Lung microvascular endothelial cell (primary cell): ENCODE measurements at regions not wholly inside any gene's neighbourhood (a gene's known extent, or its start where the extent isn't known, plus 50 kb on each side); places are given as distances from the start of the nearest gene placed in this dataset.

Source experiments
- DNase-seq, 2 donors: peaks; one replicate each; pipeline versions ENCODE4 v3.0.0 to v3.0.0-alpha.2; 2010; ENCODE audit warnings: low read depth in 2 of 2

DNA sequence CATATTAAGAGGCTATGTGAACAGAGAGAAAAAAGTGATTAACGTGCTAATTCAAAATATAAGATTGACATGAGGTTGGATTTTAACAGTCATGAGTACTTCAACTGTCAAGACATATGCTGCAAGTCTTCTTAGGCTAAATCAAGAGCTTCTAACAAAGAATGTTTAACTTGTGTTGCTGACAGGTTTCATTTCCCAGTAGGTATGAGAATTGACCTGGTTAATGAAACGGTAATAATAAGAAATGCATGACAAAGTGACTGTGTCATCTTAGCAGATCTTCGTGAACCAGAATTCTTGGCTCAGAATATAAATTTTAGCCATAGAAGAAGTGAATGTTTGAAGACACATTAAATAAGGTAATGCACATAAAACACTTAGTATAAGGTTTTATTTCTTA, 132.6 kb upstream of the PTGFR start:
- no peak for DNase-seq

DNA sequence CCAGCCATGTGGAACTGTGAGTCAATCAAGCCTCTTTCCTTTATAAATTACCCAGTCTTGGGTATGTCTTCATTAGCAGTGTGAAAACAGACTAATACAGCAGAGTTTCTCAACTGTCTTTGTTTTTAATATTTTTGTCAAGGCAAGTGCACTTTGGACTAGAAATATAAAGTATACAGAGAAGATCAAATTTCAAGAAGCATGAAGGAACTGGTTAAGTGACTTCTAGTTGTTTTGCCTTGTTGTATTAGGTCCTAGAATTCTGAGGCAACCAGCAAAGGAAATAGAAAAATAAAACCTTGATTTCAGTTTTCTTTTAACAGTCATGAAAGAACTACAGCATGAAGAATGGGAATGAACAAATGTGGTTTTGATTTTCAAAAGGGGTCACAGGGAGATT, 131.1 kb upstream of the PTGFR start:
- no peak for DNase-seq

DNA sequence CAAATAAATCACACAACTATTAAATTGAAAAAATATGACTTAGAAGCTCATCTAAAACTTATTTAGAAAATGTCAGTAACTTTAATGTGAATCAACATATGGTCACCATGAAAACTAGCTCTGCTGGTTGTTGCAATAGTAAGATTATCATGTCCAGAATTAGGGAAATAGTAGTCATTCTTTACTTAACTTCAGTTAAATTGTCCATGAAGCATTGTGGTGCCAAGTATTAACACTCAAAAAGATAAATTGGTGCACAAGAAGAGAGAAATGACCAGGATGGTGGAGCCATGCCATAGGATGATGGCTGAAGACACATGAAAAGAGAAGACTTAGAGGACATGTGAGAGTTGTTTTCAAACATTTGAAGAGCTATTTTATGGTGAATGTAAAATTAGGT, 130.2 kb upstream of the PTGFR start:
- no peak for DNase-seq

DNA sequence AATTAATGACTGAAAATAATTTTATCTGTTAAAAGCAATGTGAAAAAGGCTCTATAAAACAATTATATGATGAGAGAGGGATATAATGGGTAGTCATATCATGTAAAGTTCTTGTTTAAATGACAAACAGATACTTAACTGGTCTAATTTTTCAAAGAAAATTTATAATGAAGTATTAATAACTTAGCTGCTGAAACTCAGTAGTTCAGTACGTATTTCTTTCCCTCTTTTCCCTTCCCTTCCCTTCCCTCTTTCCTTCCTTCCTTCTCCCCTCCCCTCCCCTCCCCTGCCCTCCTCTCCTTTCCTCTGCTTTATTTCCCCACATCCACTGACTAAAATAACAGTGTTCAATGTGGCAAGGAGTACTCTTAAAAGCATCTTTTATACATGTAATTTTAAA, 123.1 kb upstream of the PTGFR start:
- no peak for DNase-seq

DNA sequence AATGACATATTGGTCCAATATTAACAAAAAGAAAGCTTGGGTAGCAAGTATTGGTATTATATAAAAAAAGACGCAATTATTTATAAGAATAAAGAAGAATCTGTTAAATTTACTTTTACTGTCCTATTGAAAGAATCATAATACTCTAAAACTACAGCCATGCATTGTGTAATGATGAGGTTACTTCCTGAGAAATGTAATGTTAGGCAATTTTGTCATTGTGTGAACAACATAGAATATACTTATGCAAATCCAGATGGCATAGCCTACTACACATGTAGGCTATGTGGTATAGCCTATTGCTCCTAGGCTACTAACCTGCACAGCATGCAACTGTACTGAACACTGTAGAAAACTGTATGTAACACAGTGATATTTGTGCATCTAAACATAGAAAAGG, 121.2 kb upstream of the PTGFR start:
- no peak for DNase-seq

DNA sequence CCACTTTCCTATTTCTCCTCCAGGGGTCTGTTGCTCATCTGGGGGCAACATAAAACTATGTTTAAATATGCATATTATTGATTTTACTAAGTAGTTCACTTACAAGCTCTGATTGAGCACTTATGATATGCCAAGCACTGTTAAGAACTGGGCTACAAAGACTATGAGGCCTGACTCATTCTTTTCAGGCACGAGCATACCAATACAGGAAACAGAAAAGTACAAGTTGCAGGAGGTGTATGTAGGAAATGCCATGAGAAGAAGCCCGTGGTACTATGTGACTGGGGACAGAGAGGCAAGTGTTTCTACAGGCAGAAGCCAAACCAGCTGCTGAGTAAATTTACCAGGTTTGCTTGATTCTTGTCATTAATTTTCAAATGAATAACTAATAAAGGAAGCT, 120.4 kb upstream of the PTGFR start:
- DNase-seq: peak; percentile 0 to 66

DNA sequence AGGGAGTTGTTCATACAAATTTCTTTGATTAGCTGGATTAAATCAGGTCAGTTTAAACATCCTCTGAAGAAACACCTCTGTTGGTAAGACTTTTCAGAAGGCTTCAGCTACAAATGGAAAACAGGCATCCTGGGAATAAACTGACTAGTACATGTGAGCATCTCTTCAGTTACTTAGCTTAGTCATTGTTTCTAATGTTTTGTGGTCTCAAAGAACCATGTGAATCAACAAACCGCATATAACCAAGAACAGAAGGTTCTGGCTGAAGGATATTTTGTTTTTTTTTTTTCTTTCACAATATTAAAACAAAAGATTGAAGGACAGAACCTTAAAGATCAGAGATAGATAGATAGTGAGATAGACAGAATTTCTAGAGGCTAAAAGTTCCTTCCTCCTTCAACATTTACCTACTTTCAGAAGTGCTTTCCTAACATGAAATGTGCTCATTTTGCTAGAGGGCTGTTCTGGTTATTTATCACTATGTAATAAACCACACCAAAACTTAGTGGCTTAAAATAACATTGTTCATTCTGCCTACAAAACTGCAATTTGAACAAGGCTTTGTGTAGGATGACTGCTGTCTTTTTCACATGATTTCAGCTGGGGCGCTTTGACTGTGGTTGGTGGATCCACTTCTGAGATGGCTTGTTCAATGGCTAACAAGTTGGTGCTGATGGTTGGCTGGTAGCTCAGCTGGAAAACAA, 119.8 kb upstream of the PTGFR start:
- peak in 1 of 2 donors; percentile 37 for DNase-seq

DNA sequence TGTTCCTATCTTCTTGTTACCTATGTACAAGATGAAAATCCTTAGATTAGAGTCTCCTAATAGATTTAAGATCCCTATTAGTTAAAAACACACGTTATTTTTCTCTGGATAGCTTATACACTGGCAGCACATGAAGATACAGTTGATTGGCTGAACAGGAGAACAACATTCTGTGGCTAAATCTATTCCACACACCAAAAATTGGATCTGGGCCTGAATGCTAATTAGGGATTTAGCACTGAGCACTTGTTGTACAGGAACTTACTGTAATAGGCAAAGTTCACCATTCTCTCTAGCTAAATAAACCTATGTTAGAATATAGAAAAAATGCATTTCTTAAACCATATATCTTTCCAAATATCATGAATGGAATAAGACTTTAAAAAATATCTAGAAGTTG, 117.1 kb upstream of the PTGFR start:
- no peak for DNase-seq

DNA sequence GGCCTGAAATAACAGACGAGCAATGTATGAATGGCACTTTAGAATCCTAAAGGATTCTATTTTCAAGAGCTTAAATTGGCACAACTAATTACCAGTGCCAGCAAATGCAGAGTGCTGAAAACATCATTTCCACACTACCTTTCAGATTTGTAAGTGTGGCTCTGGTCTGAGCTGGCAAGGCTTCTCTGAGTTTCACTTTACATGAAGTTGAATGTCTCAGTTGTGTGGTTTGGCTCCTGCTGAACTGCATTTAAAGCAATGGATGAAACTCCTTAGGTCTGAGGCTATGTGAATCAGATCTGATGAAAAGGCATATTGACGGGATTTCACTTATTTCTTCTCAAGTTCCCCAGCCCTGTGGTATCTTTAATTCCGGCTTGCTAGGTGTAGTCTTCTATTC, 114.8 kb upstream of the PTGFR start:
- DNase-seq: no peak

DNA sequence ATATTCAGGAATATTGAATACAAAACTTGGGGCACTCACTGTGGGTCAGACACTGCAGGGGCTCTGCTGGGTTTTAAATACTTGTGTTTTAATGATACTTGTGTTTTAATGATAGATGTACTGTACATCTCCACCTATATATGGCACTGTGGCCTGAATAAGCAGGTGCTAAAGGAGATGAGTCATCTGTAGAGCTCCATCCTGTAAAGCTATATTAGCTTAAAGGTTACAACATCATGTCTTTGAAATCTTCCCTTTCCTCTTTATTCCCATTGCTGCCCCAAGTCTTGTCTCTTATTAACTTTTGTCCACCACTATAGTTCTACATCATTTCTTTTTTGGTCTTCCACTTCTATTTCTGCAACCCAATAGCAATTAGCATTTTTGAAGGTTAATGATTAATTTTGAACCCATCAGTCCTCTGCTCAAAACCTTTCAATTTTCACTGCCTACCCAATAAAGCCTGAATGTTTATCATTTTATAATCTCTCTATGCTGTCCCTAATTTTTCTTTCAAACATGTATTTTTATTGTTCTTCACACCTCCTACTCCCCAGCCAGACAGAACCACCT, 113.3 kb upstream of the PTGFR start:
- DNase-seq: no peak

DNA sequence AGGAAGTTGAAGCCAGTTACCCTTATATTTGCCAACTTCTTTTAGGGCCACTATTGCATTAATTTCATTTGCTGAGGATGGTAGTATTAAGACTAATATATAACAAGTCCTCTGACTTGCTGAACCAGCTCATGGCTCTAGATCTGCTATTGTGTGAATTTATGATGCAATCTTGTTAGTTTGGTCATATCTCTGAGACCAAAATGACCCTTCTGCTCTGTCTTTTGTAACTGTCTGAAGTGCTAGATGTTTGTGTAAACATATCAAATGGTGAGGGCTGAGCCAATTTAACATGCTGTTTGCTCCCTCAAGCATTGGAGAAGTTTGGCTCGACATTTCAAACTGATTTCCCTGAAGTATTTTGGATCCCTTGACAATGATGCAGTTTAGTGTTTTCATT, 106.9 kb upstream of the PTGFR start:
- no peak for DNase-seq

DNA sequence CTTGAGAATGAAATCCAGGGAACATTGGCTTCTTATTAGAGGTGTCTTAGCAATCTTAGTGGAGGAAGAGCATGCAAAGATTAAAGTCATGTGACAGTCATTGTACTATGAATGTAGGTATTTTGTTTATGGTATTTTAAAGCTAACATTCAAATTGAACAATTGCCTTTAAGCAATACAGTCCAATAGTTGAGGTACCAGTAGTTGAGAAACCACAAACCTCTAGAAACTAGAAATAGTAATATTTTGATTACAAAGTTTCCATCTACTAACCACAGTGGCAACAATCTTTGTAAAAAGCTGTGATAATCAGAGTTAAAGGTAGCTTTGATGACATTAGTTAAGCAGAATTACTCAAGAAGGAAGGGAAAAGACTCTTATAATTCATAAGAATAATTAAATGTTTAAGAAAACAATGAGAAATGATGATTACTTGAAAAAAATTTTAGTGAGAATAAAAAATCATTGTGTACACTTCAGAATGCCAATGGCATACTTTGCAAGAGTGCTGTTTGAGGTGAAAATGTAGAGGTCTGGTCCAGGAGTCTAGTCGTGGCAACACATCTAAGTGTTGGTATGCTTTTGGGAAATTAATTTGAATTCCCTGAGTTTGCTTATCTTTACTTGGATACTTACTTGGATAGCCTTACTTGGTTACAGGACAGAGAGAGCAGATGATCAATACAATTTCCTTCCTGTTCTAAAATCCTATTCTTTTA, 104.9 kb upstream of the PTGFR start:
- no peak for DNase-seq

DNA sequence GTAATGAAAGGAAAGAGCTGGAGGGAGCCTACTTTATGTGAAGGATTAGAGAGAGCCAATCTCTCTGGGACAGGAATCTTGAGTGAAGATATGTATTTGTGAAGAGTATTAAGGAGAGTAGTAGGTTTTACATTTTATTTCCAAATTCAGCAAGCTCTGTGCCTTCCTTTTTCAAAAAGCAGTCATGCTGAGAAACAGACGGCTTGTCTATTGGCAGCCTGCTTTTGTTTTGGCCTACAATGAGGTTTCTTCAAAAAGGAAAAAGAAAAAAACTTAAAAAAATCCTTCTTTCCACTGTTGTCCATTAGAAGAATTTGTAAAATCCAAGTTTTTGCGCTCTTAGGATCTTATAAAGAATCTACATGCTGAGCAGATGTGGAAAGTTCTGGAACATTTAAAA, 103.6 kb upstream of the PTGFR start:
- DNase-seq: no peak

DNA sequence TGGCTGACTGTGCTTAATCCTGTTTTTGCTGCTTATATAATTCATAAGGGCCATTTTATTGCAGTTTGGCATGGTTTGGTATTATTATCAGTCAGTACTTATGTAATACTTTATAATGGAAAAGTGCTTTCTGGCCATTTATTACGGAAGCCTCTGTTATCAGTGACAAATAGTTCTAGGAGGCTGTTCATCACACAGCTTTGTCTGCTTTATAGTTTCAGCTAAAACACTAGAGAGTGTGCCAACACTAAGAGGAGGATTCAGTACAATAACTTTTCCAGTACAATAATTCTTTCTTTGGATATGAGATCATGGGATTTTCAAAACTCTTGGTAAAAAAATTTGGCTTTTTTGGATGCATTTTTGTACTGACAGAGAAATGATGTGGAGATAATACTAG, 102.9 kb upstream of the PTGFR start:
- DNase-seq: no peak

DNA sequence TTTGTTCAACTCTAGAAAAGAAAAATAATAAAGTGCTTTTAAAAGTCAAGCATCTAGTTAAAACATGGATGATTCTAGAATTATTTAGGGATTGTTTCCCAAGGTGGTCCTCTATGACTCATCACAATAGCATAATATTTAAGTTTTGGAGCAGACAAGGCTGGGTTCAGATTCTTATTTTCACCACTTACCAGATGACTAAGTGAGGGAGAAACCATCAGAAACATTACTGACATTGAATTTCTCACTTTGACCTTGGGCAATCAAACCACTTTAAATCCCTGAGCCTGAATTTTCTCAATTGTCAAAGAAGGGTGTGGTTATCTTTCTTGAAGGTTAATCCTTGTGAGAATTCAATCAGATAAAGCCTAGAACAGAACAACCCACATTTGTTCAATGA, 102.5 kb upstream of the PTGFR start:
- no peak for DNase-seq

DNA sequence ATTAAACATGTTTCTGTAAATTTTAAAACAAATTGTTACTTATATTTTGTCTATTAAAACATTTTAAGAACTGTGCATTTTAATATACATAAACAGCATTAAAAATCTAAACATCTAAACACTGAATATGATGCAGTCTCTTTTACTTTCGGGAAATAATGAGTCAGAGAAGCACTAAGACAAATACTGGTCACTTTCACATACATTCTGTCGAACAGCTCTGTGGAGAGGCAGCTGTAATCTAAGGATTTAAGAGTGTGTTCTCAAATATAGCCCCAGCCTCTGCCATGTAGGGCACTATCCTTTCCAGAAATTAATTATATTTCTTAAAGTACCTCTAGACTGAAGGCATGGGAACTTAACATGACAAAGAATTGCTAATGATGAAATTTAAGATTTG, 89.6 kb upstream of the PTGFR start:
- no peak for DNase-seq

DNA sequence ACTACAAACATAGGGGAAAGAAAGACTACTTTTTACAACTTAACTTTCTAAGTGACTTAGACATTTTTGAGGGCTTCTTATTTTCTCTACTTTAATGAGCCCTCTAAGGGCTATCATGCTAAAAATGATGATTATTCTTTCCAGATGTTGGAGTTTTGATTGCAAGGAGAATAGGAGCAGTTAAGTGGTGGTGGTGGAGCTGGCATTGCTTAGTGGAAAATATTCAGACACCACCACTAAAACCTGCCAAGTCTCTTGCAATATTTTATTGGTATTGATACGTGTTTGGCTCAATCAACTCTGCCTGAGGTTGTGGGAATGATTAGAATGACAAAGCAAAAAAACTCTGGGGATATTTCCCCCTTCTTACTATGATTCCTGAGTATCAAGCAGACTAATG, 82.6 kb upstream of the PTGFR start:
- no peak for DNase-seq

DNA sequence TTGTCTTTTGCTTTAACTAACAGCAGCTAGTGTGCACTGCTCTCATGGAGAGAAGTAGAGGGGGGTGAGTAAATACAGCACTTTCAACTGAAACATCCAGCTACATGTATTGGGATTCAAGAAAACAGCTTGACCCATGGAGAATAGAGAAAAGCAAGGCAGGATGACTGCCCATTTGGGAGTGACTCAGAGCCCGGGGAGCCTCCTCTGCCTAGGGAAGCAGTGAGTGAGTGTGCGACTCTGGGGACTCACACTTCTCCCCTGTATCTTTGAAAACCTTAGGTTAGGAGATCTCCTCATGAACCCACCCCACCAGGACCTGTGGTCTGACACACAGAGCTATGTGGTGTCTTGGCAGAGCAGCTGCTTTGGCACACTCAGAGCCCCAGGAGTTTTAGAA, 82.0 kb upstream of the PTGFR start:
- DNase-seq: no peak

DNA sequence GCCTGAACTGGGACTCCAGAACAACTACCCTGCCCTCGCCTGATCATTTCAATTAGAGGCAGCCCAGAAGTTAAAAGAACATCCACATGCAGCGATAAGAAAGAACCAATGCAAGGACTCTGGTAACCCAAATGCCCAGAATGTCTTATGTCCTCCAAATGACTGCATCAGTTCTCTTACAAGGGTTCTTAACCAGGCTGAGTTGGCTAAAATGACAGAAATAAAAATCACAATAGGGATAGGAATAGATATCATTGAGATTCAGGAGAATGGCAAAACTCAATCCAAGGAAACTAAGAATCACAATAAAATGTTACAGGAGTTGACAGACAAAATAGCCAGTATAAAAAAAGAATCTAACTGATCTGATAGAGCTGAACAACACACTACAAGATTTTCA, 80.1 kb upstream of the PTGFR start:
- DNase-seq: no peak

DNA sequence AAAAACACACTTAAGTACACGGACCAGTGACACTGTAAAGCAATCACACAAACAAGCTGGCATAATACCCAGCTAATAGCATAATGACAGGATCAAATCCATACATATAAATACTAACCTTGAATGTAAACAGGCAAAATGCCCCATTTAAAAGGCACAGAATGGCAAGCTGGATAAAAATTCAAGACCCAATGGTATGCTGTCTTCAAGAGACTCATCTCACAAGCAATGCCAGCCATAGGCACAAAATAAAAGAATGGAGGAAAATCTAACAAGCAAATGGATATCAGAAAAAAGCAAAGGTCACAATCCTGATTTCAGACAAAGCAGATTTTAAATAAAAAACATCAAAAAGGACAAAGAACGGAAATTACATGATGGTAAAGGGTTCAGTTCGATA, 79.1 kb upstream of the PTGFR start:
- DNase-seq: no peak

DNA sequence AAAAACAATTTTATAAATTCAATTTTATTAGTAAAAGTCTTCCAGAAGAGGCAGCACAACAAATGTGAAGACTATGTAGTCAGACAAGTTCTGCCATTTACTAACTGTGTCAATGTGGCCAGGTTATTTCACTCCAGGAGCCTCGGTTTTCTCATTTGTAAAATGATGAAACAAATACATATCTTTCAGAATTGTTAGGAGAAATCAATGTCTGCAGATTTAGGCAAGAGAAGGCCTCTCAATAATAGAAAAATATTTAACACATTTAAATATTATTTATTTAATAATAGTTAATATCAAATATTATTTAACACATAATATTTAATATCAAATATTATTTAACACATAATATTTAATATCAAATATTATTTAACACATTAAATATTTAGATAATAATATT, 75.6 kb upstream of the PTGFR start:
- DNase-seq: no peak

DNA sequence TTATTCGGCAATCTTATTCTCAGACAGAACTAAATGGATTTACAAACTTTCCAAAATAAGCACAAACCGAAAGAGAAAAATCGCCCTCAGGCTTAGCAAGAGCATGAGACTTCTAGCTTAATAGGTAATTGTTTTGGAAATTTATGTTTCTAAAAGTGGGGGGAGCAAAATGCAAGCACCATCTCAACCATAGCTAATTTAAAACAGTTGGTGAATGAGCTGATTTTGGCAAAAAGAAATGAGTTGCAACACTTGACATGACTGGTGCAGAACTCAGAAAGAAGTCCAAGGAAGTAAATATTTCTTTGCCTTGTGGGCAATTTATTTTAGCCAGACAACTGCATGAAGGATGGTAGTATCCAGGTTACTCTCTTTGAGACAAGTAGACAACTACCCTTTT, 71.5 kb upstream of the PTGFR start:
- DNase-seq: no peak

DNA sequence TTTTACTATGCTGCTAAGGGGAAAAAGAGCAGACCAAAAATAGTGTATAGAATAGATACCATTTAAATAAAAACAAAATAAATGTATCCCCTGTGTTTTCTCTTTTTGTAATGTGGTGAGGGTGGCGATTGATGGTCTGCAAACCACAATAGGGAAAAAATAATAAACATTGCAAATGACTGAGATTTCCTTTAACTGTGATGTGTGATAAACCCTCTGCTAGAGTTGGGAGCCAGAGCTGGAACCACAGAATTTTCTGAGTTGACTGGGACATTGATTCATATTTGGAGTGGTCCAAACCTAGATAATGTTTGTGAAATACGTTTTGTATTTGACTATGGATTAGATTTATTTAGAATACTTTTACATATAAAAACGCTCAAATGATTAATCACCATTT, 70.6 kb upstream of the PTGFR start:
- no peak for DNase-seq
